Transverse colon (tissue), 4 donors: ENCODE measurements at regions not wholly inside any gene's neighbourhood (a gene's known extent, or its start where the extent isn't known, plus 50 kb on each side); places are given as distances from the start of the nearest gene placed in this dataset.

Source experiments
- EP300 ChIP-seq: sonication (generic); formaldehyde crosslinking; IDR thresholded peaks from one replicate; pipeline ENCODE4 v1.6.1; 2017; ENCODE audit warnings: antibody characterized with exemption, low read depth
- POLR2A ChIP-seq: fragments of 450-650 bp; IDR thresholded peaks from one replicate; pipeline ENCODE4 v1.6.1; 2016; ENCODE audit warnings: antibody characterized with exemption, mild to moderate bottlenecking, moderate library complexity
- POLR2AphosphoS5 ChIP-seq, 3 donors: sonication (generic); formaldehyde crosslinking; IDR thresholded peaks; one replicate each; pipeline ENCODE4 v1.6.1; 2016; ENCODE audit warnings: antibody characterized with exemption in 3 of 3
- TF ChIP-seq, protein P1 (sequence below), 5 experiments: fragments of 200-600 bp in 3 of 5; fragments of 450-650 bp in 2 of 5; sonication (generic) in 3 of 5; IDR thresholded peaks; 1 replicate in 2 of 5; 2 replicates in 3 of 5; pipeline ENCODE4 v1.5.1; 2016 to 2017; ENCODE audit warnings: antibody characterized with exemption in 5 of 5, inconsistent platforms in 3 of 5, mild to moderate bottlenecking in 2 of 5, moderate library complexity in 1 of 5

DNA sequence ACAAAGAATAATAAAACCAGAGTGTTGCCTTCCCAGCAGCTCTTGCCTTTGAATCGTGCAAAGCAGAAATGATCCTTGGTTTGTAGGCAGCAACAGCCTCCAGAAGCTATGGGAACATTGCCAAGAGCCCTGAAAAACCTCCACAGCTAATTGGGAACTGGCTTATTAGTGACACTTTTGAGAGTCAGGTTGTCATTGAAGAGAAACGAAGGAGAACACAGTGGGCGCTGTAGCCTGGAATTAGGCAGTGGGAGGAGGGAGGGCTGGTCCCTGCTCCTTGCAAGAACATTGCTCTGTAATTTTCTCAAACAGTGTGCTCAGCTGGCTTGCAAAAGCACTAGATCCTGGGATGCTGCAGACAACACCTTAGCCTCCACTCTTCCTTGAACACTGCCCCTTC is 331.5 kb upstream of the EMCN start:
- TF ChIP-seq, protein P1, sequence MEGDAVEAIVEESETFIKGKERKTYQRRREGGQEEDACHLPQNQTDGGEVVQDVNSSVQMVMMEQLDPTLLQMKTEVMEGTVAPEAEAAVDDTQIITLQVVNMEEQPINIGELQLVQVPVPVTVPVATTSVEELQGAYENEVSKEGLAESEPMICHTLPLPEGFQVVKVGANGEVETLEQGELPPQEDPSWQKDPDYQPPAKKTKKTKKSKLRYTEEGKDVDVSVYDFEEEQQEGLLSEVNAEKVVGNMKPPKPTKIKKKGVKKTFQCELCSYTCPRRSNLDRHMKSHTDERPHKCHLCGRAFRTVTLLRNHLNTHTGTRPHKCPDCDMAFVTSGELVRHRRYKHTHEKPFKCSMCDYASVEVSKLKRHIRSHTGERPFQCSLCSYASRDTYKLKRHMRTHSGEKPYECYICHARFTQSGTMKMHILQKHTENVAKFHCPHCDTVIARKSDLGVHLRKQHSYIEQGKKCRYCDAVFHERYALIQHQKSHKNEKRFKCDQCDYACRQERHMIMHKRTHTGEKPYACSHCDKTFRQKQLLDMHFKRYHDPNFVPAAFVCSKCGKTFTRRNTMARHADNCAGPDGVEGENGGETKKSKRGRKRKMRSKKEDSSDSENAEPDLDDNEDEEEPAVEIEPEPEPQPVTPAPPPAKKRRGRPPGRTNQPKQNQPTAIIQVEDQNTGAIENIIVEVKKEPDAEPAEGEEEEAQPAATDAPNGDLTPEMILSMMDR (IDR thresholded peaks at IDR 0.05): no peak
- TF ChIP-seq POLR2AphosphoS5 (IDR thresholded peaks at IDR 0.05) (no peak), EP300 (no peak), POLR2A (no peak)
